WERI-Rb-1 (cell line): ENCODE measurements at regions not wholly inside any gene's neighbourhood (a gene's known extent, or its start where the extent isn't known, plus 50 kb on each side); places are given as distances from the start of the nearest gene placed in this dataset.

Source experiments
- DNase-seq: peaks from one replicate; pipeline ENCODE4 v3.0.0-alpha.2; 2020
- H3K27ac ChIP-seq: fragments of 250-450 bp; sonication (Bioruptor Pico); 2 replicates; pipeline ENCODE4 v1.5.1; 2020; ENCODE audit warnings: mild to moderate bottlenecking, moderate library complexity
- H3K27me3 ChIP-seq: fragments of 250-450 bp; sonication (Bioruptor Pico); 2 replicates; pipeline ENCODE4 v1.5.1; 2021; ENCODE audit warnings: mild to moderate bottlenecking, low read depth, moderate library complexity; ENCODE audit not compliant: insufficient read depth, severe bottlenecking
- H3K36me3 ChIP-seq: fragments of 250-450 bp; sonication (Bioruptor Pico); 2 replicates; pipeline ENCODE4 v1.5.1; 2020; ENCODE audit warnings: mild to moderate bottlenecking, moderate library complexity
- H3K4me3 ChIP-seq: 2 replicates; pipeline ENCODE4 v1.5.1; 2011; ENCODE audit warnings: low read depth, mild to moderate bottlenecking, control low read depth, low read length
- H3K9me3 ChIP-seq: fragments of 250-450 bp; sonication (Bioruptor Pico); 2 replicates; pipeline ENCODE4 v1.5.1; 2021; ENCODE audit warnings: mild to moderate bottlenecking, moderate library complexity; ENCODE audit not compliant: severe bottlenecking
- TF ChIP-seq, protein P1 (sequence below): IDR thresholded peaks from 2 replicates; pipeline ENCODE4 v1.5.1; 2011; ENCODE audit warnings: low read depth, mild to moderate bottlenecking, control low read depth, inconsistent platforms, low read length

DNA sequence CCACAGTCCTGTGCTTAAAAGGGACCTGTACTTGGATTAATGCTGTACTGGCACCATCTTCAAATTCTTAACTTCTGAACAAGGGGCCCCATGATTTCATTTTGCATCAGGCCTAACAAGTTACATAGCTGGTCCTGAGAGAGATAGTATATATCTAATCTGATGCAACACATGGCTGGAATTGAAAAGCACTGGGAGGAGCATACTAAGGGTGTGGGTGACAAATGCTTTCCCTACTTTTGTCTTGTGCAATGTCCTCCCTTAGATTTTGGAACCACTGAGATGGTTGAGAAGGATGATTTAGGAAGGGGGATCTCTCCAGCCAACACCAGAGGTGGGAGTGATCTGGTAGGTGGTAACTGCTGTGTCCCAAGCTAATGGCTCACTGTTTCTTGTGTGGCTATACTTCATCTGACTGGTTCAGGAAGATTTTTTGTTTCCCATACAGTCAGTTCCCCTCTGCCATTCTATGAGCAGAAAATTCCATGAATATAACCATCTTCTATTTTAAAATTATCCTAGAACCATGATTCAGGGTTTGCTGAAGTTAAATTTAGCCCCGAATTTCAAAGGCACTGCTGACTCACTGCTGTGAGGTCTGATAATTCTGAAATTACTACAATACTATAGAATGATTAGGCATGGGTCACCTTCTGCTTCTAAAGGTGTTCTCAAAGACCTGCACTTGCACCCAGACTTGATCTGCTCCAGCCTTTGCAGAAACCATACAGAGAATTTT lies 108.3 kb upstream of the NCKAP5 start:
- TF ChIP-seq, protein P1, sequence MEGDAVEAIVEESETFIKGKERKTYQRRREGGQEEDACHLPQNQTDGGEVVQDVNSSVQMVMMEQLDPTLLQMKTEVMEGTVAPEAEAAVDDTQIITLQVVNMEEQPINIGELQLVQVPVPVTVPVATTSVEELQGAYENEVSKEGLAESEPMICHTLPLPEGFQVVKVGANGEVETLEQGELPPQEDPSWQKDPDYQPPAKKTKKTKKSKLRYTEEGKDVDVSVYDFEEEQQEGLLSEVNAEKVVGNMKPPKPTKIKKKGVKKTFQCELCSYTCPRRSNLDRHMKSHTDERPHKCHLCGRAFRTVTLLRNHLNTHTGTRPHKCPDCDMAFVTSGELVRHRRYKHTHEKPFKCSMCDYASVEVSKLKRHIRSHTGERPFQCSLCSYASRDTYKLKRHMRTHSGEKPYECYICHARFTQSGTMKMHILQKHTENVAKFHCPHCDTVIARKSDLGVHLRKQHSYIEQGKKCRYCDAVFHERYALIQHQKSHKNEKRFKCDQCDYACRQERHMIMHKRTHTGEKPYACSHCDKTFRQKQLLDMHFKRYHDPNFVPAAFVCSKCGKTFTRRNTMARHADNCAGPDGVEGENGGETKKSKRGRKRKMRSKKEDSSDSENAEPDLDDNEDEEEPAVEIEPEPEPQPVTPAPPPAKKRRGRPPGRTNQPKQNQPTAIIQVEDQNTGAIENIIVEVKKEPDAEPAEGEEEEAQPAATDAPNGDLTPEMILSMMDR = no peak
- DNase-seq = no peak
- H3K27ac ChIP-seq = no peak overlapping the region
- no peaks in the 10 kb centered on the region for H3K36me3 ChIP-seq
- H3K9me3 ChIP-seq = no peaks in the 10 kb centered on the region
- H3K4me3 ChIP-seq = no peak overlapping the region
- H3K27me3 ChIP-seq = no peaks in the 10 kb centered on the region

DNA sequence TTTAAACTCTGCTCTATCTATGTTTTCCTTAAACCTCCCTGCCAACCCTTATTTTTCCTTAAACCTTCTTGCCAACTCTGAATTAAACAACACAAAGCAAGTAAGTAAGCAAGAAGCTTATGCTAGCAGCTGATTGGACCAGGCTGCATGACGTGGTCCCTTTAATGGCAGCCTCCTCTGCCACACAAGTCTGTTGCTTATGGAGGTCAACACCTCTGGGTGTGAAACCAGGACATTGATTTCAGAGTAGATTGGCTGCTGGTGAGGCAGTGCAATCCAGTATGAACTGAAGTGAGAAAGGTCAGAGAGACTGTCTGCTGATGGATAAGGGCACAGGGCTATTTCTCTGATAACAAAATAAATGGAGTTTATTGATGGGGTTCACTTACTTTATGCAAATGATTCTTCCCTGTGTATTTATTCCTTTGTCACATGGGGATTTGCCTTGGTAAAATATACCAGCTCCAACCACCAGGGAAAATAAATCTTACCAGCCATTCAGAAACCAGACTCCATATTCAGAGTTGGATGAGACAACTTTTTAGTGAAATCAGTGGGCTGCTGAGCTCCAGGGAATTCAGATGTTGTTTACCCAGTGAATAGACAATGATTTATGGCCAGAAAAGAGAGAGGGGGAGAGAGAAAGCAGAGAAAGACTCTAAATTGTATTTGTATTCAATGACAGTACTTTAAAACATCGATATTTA lies 112.2 kb upstream of the NCKAP5 start:
- Histone ChIP-seq H3K27ac (no peak overlapping the region), H3K36me3 (no peaks in the 10 kb centered on the region), H3K4me3 (no peak overlapping the region), H3K27me3 (no peaks in the 10 kb centered on the region), H3K9me3 (no peaks in the 10 kb centered on the region)
- DNase-seq = no peak
- TF ChIP-seq, protein P1 = no peak

DNA sequence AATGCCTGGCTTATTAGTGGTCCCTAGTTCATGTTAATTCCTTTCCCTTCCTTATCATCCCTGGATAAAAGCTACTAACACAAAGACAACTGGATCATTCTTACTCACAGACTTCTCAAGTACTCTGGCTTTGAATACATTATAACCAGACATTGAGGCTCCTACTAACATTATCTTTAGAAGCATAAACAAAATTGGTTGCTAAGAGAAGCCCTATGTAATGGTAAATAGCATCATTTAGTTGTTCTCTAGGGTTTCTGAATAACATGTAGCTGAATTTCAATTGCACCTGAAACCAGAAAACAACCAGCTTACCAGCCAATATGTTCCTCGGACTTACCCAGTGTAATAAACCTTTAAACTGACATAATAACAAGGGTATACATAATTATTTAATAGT lies 114.1 kb upstream of the NCKAP5 start:
- no peak for DNase-seq
- Histone ChIP-seq H3K27me3 (no peaks in the 10 kb centered on the region), H3K4me3 (no peak overlapping the region), H3K36me3 (no peaks in the 10 kb centered on the region), H3K27ac (no peak overlapping the region), H3K9me3 (no peaks in the 10 kb centered on the region)
- TF ChIP-seq, protein P1 = no peak

DNA sequence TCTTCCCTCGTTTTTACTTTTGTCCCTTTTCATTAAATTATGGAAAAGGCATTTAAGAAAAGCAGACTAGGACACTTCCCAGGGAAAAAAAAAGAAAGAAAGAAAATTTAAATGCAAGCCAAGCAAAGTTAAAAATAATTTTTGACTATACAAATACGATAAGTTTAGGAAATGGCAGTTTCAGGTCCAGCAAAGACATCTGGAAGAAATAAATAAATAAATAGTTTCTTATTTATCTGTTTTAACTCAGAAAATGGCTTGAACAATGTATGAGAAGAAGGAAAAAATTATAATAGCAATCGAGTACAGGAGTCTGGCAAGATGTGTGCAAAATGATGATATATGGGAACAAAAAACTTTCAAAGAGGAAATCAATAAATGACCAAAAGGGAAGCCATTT lies 114.6 kb upstream of the NCKAP5 start:
- no peak overlapping the region for H3K4me3 ChIP-seq
- no peaks in the 10 kb centered on the region for H3K36me3 ChIP-seq
- no peaks in the 10 kb centered on the region for H3K9me3 ChIP-seq
- DNase-seq = no peak
- TF ChIP-seq, protein P1 = no peak
- no peaks in the 10 kb centered on the region for H3K27me3 ChIP-seq
- H3K27ac ChIP-seq = no peak overlapping the region

DNA sequence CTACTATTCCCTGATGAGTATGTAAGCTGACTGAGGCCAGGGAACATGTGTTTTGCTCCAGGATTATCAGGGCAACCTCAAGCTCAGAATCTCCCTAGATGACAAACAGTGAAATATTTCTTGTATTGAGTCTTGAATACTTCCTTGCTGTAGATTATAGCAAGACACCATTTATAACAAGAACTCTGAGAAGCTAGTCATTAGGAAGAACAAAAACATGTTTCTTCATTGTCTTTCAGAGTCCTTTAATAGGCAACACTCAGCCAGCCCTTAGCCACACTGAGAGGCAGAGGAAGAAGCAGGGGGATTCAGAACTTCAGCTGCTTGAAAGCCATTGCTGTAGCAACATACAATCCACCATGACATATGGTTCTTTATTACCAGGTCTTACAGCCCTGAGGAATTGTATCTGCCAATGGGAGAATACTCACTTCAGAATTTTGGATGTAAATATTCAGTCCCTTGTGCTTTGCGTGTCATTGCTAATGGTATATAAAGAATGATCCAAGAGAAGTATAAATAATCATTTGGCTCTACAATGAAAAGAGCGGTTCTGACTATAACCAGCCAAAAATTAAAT lies 117.5 kb upstream of the NCKAP5 start:
- TF ChIP-seq, protein P1 = no peak
- H3K4me3 ChIP-seq = no peak overlapping the region
- H3K27ac ChIP-seq = no peak overlapping the region
- H3K27me3 ChIP-seq = no peaks in the 10 kb centered on the region
- no peaks in the 10 kb centered on the region for H3K36me3 ChIP-seq
- no peak for DNase-seq
- H3K9me3 ChIP-seq = no peaks in the 10 kb centered on the region
